ENCODE measurements at regions not wholly inside any gene's neighbourhood (a gene's known extent, or its start where the extent isn't known, plus 50 kb on each side); places are given as distances from the start of the nearest gene placed in this dataset.

DNA sequence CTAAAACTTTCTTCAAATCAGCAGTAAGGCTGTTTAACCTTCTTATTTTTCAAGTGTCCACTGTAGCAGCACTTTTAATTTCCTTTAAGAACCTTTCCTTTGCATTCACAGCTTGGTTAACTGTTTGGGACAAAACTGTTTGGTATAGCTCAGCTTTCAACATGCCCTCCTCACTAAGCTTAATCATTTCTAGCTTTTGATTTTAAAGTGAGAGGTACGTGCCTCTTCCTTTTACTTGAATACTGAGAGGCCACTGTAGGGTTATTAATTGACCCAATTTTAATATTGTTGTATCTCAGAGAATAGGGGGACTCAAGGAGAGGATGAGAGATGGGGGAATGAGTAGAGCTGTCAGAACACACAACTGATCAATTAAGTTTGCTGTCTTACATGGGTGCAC is 129.5 kb upstream of the MMS22L start:
- TF ChIP-seq, protein P1, sequence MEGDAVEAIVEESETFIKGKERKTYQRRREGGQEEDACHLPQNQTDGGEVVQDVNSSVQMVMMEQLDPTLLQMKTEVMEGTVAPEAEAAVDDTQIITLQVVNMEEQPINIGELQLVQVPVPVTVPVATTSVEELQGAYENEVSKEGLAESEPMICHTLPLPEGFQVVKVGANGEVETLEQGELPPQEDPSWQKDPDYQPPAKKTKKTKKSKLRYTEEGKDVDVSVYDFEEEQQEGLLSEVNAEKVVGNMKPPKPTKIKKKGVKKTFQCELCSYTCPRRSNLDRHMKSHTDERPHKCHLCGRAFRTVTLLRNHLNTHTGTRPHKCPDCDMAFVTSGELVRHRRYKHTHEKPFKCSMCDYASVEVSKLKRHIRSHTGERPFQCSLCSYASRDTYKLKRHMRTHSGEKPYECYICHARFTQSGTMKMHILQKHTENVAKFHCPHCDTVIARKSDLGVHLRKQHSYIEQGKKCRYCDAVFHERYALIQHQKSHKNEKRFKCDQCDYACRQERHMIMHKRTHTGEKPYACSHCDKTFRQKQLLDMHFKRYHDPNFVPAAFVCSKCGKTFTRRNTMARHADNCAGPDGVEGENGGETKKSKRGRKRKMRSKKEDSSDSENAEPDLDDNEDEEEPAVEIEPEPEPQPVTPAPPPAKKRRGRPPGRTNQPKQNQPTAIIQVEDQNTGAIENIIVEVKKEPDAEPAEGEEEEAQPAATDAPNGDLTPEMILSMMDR (IDR thresholded peaks at IDR 0.05), result no peak
- TF ChIP-seq EP300 (IDR thresholded peaks at IDR 0.05), result no peak
- no peak for TF ChIP-seq POLR2A (IDR thresholded peaks at IDR 0.05)
